ENCODE measurements at regions not wholly inside any gene's neighbourhood (a gene's known extent, or its start where the extent isn't known, plus 50 kb on each side); places are given as distances from the start of the nearest gene placed in this dataset.

- no peak for TF ChIP-seq POLR2A (IDR thresholded peaks at IDR 0.05)
- no peak for TF ChIP-seq POLR2AphosphoS5 (IDR thresholded peaks at IDR 0.05)
- TF ChIP-seq, protein P1, sequence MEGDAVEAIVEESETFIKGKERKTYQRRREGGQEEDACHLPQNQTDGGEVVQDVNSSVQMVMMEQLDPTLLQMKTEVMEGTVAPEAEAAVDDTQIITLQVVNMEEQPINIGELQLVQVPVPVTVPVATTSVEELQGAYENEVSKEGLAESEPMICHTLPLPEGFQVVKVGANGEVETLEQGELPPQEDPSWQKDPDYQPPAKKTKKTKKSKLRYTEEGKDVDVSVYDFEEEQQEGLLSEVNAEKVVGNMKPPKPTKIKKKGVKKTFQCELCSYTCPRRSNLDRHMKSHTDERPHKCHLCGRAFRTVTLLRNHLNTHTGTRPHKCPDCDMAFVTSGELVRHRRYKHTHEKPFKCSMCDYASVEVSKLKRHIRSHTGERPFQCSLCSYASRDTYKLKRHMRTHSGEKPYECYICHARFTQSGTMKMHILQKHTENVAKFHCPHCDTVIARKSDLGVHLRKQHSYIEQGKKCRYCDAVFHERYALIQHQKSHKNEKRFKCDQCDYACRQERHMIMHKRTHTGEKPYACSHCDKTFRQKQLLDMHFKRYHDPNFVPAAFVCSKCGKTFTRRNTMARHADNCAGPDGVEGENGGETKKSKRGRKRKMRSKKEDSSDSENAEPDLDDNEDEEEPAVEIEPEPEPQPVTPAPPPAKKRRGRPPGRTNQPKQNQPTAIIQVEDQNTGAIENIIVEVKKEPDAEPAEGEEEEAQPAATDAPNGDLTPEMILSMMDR (IDR thresholded peaks at IDR 0.05 in 8 of 11, conservative IDR thresholded peaks at IDR 0.05 in 3 of 11), result no peak
- no peak overlapping the region for H3K27ac ChIP-seq
- H3K4me3 ChIP-seq, result no peak overlapping the region
- DNase-seq, result no peak
- WGBS, 5 donors, result 57 to 70% (median 63%) methylated on average over 6 of the region's 6 CpGs
- H3K27me3 ChIP-seq (replicated peaks in 1 of 7), result no peaks in the 10 kb centered on the region
- intact Hi-C loops (cut with DNase I; ENCODE audit: low total_unique reads), result no loop called here
- no peaks in the 10 kb centered on the region for H3K4me1 ChIP-seq
- H3K36me3 ChIP-seq, result no peaks in the 10 kb centered on the region
- H3K9me3 ChIP-seq, result peaks cover 0 to 46% (median 5%) of the 10 kb centered on the region in 8 donors
Observed at GRCh38 chr16:5709889-5710288, 612.3 kb upstream of the EEF2KMT start.

- WGBS, 5 donors, result 70 to 79% (median 73%) methylated on average over 6 of the region's 6 CpGs
Observed at GRCh38 chr16:5706211-5706610, 608.6 kb upstream of the EEF2KMT start.

DNA sequence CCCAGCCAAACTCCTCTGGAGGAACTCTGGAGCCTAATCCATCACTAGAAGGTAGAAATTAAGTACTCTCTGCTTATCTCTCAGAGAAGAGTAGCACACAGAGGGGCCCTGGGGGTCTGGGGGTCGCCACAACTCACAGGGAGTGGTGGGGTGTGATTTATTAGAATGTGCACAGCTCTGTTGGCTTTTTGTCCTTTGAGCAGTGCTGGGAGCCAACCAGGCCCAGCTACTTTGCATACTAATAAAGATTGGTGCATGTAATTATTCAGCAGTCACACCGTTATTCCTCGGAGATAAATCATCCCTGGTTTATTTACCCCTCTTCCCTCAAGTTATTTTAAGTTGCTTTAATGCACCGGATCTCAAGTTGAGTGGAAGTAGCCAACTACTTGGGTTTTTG is 606.7 kb upstream of the EEF2KMT start:
- H3K27me3 ChIP-seq (replicated peaks in 1 of 7), result no peaks in the 10 kb centered on the region
- H3K9me3 ChIP-seq, result peaks cover 0 to 68% (median 31%) of the 10 kb centered on the region in 8 donors
- DNase-seq, result no peak
- no peaks in the 10 kb centered on the region for H3K36me3 ChIP-seq
- no peak overlapping the region for H3K27ac ChIP-seq
- no peak for TF ChIP-seq POLR2A (IDR thresholded peaks at IDR 0.05)
- TF ChIP-seq POLR2AphosphoS5 (IDR thresholded peaks at IDR 0.05), result no peak
- TF ChIP-seq, protein P1 (IDR thresholded peaks at IDR 0.05 in 8 of 11, conservative IDR thresholded peaks at IDR 0.05 in 3 of 11), result no peak
- intact Hi-C loops (cut with DNase I; ENCODE audit: low total_unique reads), result no loop called here
- no peak overlapping the region for H3K4me3 ChIP-seq
- H3K4me1 ChIP-seq, result no peaks in the 10 kb centered on the region
- 56 to 70% (median 63%) methylated on average over 4 of the region's 4 CpGs for WGBS, 5 donors

More at GRCh38 chr16:5706211-5706610, 608.6 kb upstream of the EEF2KMT start:
- Histone ChIP-seq H3K27ac (no peak overlapping the region), H3K4me1 (no peaks in the 10 kb centered on the region), H3K4me3 (no peak overlapping the region), H3K27me3 (replicated peaks in 1 of 7) (no peaks in the 10 kb centered on the region), H3K36me3 (no peaks in the 10 kb centered on the region), H3K9me3 (peaks cover 0 to 63% (median 18%) of the 10 kb centered on the region in 8 donors)
- intact Hi-C loops (cut with DNase I; ENCODE audit: low total_unique reads), result no loop called here
- no peak for DNase-seq
- TF ChIP-seq, protein P1 (IDR thresholded peaks at IDR 0.05 in 8 of 11, conservative IDR thresholded peaks at IDR 0.05 in 3 of 11), result no peak
- TF ChIP-seq POLR2A (IDR thresholded peaks at IDR 0.05) (no peak), POLR2AphosphoS5 (IDR thresholded peaks at IDR 0.05) (no peak)

DNA sequence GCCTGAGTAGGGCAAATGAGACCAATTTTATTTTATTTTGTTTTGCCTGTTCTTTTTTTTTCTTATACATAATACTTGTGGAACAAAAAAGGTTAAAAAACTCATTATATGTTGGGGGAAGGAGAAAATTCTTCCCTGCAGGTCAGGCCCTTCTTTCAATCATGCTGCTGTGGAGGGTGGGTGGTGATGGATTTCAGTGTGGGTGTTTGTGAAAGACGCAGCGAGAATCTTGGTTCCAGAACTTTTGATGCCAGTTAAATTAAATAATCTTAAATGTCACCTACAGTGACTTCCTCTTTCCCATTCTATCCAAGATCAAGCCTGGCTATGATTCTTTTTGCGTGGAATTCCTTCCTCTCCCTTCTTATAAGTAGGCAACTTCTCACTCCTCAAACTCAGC is 595.8 kb upstream of the EEF2KMT start:
- no peaks in the 10 kb centered on the region for H3K4me1 ChIP-seq
- WGBS, 5 donors, result 81 to 92% (median 85%) methylated on average over 3 of the region's 3 CpGs
- no peak overlapping the region for H3K27ac ChIP-seq
- no peak for DNase-seq
- intact Hi-C loops (cut with DNase I; ENCODE audit: low total_unique reads), result no loop called here
- peaks cover 0 to 9% (median 0%) of the 10 kb centered on the region in 8 donors for H3K9me3 ChIP-seq
- TF ChIP-seq, protein P1 (IDR thresholded peaks at IDR 0.05 in 8 of 11, conservative IDR thresholded peaks at IDR 0.05 in 3 of 11), result no peak
- TF ChIP-seq POLR2AphosphoS5 (IDR thresholded peaks at IDR 0.05), result no peak
- no peak for TF ChIP-seq POLR2A (IDR thresholded peaks at IDR 0.05)
- no peaks in the 10 kb centered on the region for H3K36me3 ChIP-seq
- H3K27me3 ChIP-seq (replicated peaks in 1 of 7), result no peaks in the 10 kb centered on the region
- no peak overlapping the region for H3K4me3 ChIP-seq
